Neutrophil (primary cell): ENCODE measurements at regions not wholly inside any gene's neighbourhood (a gene's known extent, or its start where the extent isn't known, plus 50 kb on each side); places are given as distances from the start of the nearest gene placed in this dataset.
"Not testable (repeated sequence)": the region's sequence is repeated elsewhere in the genome, so short reads cannot be mapped to it uniquely, and the experiment has no call there.

Experiments
- H3K27ac ChIP-seq: fragments of 200-600 bp; sonication (generic); 2 replicates; pipeline ENCODE4 v1.5.1; 2016; ENCODE audit warnings: mild to moderate bottlenecking, moderate library complexity
- H3K27me3 ChIP-seq: fragments of 200-600 bp; sonication (generic); 2 replicates; pipeline ENCODE4 v1.6.0; 2016; ENCODE audit warnings: mild to moderate bottlenecking
- H3K36me3 ChIP-seq: fragments of 200-600 bp; sonication (generic); 2 replicates; pipeline ENCODE4 v1.5.1; 2017
- H3K4me1 ChIP-seq, 2 experiments: fragments of 200-600 bp in 1 of 2; sonication (generic) in 1 of 2; 1 replicate in 1 of 2; 2 replicates in 1 of 2; pipeline versions ENCODE4 v1.5.1 to v1.6.1; 2013 to 2016; ENCODE audit warnings: low read depth in 1 of 2, low read length in 1 of 2, mild to moderate bottlenecking in 1 of 2, moderate library complexity in 1 of 2; ENCODE audit not compliant: control insufficient read depth in 1 of 2, insufficient read depth in 1 of 2
- H3K4me3 ChIP-seq, 2 experiments: fragments of 200-600 bp in 1 of 2; sonication (generic) in 1 of 2; 1 replicate in 1 of 2; 2 replicates in 1 of 2; pipeline ENCODE4 v1.5.1; 2013 to 2016; ENCODE audit warnings: low read depth in 1 of 2, low read length in 1 of 2, mild to moderate bottlenecking in 1 of 2, moderate library complexity in 1 of 2
- H3K9me3 ChIP-seq: fragments of 200-600 bp; sonication (generic); 2 replicates; pipeline ENCODE4 v1.5.1; 2016
- TF ChIP-seq, protein P1 (sequence below): fragments of 200-600 bp; sonication (generic); IDR thresholded peaks from 2 replicates; pipeline ENCODE4 v1.5.1; 2016; ENCODE audit warnings: antibody characterized with exemption

DNA sequence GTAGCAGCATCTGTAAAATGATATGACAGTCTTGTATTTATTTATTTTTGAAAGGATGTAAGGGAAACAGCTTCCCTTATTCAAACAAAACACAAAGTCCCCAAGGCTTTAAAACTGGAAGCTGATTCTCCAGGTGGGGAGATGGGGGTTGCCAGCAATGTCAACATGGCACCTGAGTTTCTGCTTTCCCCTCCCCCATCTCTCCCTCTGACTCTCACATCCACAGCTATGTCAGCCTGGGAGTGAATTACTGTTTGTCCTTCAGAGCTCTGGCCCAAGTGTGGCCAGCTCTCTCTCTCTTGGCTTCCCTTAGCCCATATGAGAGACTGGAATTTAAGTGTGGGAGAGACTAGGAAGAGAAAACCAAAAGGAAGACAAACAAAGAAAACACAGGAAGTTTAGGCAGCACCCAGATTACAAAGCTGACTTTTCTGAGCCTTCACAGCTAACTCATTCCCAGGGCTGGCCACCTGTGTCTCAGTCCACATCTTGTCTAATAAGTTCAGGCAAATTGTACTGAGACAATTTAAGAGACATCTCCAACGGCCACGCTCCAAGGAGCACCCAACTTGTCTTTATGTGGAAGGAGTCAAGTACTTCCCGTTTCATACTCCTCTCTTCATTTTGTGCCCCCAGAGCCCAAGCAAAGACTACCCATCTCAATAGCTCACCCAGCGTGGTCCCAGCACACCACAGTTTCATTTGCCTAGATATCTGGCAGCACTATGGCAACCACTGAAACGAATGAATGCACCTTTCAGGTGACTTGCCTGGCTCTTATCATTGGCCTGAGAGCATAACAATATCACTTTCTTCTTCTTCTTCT is 69.2 kb downstream of the SOX9 start:
- H3K4me3 ChIP-seq = no peak overlapping the region
- H3K27ac ChIP-seq = no peak overlapping the region
- H3K9me3 ChIP-seq = no peaks in the 10 kb centered on the region
- TF ChIP-seq, protein P1, sequence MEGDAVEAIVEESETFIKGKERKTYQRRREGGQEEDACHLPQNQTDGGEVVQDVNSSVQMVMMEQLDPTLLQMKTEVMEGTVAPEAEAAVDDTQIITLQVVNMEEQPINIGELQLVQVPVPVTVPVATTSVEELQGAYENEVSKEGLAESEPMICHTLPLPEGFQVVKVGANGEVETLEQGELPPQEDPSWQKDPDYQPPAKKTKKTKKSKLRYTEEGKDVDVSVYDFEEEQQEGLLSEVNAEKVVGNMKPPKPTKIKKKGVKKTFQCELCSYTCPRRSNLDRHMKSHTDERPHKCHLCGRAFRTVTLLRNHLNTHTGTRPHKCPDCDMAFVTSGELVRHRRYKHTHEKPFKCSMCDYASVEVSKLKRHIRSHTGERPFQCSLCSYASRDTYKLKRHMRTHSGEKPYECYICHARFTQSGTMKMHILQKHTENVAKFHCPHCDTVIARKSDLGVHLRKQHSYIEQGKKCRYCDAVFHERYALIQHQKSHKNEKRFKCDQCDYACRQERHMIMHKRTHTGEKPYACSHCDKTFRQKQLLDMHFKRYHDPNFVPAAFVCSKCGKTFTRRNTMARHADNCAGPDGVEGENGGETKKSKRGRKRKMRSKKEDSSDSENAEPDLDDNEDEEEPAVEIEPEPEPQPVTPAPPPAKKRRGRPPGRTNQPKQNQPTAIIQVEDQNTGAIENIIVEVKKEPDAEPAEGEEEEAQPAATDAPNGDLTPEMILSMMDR = no peak
- no peaks in the 10 kb centered on the region for H3K36me3 ChIP-seq
- H3K4me1 ChIP-seq = no peaks in the 10 kb centered on the region
- H3K27me3 ChIP-seq = no peaks in the 10 kb centered on the region

- no peaks in the 10 kb centered on the region for H3K36me3 ChIP-seq
- no peaks in the 10 kb centered on the region for H3K9me3 ChIP-seq
- no peaks in the 10 kb centered on the region for H3K27me3 ChIP-seq
- H3K27ac ChIP-seq = no peak overlapping the region
- H3K4me3 ChIP-seq = no peak overlapping the region
- H3K4me1 ChIP-seq = no peaks in the 10 kb centered on the region
- TF ChIP-seq, protein P1 = no peak
These were observed 70.5 kb downstream of the SOX9 start for GRCh38 chr17:72191356-72191755.

- Histone ChIP-seq H3K27ac (no peak overlapping the region), H3K4me3 (no peak overlapping the region), H3K4me1 (no peaks in the 10 kb centered on the region), H3K27me3 (no peaks in the 10 kb centered on the region), H3K36me3 (no peaks in the 10 kb centered on the region), H3K9me3 (no peaks in the 10 kb centered on the region)
- TF ChIP-seq, protein P1 = no peak
These were observed 71.3 kb downstream of the SOX9 start for GRCh38 chr17:72191921-72192799.

GRCh38 chr17:72192800-72193192 is 72.0 kb downstream of the SOX9 start:
- H3K9me3 ChIP-seq = no peaks in the 10 kb centered on the region
- no peak overlapping the region for H3K27ac ChIP-seq
- H3K36me3 ChIP-seq = no peaks in the 10 kb centered on the region
- no peaks in the 10 kb centered on the region for H3K27me3 ChIP-seq
- H3K4me3 ChIP-seq = no peak overlapping the region
- H3K4me1 ChIP-seq = no peaks in the 10 kb centered on the region
- TF ChIP-seq, protein P1 = no peak

DNA sequence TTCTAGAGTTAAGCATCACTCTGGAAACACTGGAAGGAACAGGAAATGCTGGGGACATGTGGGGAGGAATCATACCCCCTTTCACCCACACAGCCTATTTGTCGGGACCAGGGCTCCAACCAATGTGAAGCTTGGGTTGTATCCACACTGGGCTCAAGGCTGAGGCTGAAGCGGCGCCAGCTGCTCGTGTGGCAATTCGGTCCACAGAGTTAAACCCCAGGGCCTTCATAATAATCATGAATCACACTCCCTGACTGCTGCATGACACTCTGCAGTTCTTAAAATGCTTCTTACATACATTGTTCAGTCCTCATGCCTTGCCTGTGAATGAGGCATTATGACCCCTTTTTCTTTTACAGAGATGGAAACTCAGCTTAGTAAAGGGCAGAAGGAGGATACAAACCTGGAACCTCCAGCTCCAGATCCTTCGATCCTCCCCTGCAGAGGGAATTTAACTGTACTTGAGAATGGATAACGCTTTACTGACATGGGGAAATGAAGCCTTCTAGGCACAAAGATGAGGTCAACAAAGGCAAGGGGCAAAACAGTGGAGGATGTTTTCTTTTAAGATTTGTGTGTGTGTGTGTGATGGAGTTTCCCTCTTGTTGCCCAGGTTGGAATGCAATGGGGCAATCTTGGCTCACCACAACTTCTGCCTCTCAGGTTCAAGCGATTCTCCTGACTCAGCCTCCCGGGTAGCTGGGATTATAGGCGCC is 72.7 kb downstream of the SOX9 start:
- no peak overlapping the region for H3K4me3 ChIP-seq
- no peaks in the 10 kb centered on the region for H3K9me3 ChIP-seq
- no peaks in the 10 kb centered on the region for H3K36me3 ChIP-seq
- H3K4me1 ChIP-seq = no peaks in the 10 kb centered on the region
- TF ChIP-seq, protein P1 = no peak
- H3K27ac ChIP-seq = no peak overlapping the region
- no peaks in the 10 kb centered on the region for H3K27me3 ChIP-seq

DNA sequence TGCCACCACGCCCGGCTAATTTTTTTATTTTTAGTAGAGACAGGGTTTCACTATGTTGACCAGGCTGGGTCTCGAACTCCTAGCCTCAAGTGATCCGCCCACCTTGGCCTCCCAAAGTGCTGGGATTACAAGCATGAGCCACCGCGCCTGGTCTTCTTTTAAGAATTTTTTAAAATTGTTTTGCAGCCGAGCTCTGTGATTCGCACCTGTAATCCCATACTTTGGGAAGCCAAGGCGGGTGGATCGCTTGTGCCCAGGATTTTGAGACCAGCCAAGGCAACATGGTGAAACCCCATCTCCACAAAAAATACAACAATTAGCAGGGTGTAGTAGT is 73.3 kb downstream of the SOX9 start:
- H3K27me3 ChIP-seq, H3K27ac ChIP-seq, H3K36me3 ChIP-seq, H3K4me1 ChIP-seq, H3K9me3 ChIP-seq, H3K4me3 ChIP-seq: not testable (repeated sequence)
